ENCODE measurements at regions not wholly inside any gene's neighbourhood (a gene's known extent, or its start where the extent isn't known, plus 50 kb on each side); places are given as distances from the start of the nearest gene placed in this dataset.

DNA sequence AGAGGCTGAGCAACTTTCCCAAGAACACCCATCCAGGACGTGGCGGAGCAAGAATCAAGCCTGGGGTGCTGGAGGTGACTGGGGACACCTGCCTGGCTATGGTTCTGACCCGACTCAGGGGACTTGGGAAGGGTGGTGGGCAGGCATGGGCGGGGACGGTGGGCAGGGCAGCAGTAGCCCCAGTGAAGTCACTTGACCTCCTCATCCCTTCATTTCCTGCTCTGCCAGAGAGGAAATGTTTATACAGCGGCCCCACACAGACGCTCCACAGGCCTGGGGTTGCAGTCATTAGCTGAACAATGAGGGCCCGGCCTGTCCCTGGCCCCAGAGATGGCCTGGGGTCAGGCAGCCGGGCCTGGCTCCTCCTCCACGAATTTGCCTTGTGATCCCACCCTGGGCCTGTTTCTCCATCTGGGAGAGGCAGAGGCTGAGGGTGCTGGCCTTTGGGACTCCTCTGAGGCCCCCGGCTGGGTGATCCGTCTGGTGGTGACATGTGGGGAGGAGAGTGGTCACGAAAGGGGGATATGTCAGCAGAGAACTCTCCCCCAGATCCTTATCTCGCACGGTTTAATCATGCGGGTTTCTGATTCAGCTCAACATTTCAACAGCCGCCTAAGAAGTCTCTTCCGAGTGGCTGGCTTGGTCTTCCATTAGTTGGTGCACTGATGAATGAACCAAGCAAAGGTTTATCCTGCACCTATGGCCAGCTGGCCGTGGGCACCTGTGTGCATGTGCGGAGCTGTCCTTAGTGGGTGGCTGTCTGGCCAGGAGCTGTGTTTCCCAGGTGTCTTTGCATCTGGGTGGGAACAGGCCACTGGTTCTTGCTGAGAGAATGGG is 175.9 kb downstream of the IRF8 start:
- TF ChIP-seq CTCF (IDR thresholded peaks at IDR 0.05) (no peak), POLR2A (IDR thresholded peaks at IDR 0.05) (no peak)
